ENCODE measurements at regions not wholly inside any gene's neighbourhood (a gene's known extent, or its start where the extent isn't known, plus 50 kb on each side); places are given as distances from the start of the nearest gene placed in this dataset.

GRCh38 chr13:81770868-81771505 lies 1430.1 kb upstream of the SPRY2 start:
- no peak for TF ChIP-seq CTCF (IDR thresholded peaks at IDR 0.05; ENCODE audit: poor library complexity)
- TF ChIP-seq EZH2 (IDR thresholded peaks at IDR 0.05; ENCODE audit: borderline replicate concordance), result no peak

All from hepatocyte (in vitro differentiated cells).